ENCODE measurements at regions not wholly inside any gene's neighbourhood (a gene's known extent, or its start where the extent isn't known, plus 50 kb on each side); places are given as distances from the start of the nearest gene placed in this dataset.

GRCh38 chr15:70528270-70528706 is 235.1 kb downstream of the UACA start:
- in situ Hi-C loops (cut with HindIII; ENCODE audit: low sequenced_read_pairs) = no loop called here
- TF ChIP-seq, protein P1, sequence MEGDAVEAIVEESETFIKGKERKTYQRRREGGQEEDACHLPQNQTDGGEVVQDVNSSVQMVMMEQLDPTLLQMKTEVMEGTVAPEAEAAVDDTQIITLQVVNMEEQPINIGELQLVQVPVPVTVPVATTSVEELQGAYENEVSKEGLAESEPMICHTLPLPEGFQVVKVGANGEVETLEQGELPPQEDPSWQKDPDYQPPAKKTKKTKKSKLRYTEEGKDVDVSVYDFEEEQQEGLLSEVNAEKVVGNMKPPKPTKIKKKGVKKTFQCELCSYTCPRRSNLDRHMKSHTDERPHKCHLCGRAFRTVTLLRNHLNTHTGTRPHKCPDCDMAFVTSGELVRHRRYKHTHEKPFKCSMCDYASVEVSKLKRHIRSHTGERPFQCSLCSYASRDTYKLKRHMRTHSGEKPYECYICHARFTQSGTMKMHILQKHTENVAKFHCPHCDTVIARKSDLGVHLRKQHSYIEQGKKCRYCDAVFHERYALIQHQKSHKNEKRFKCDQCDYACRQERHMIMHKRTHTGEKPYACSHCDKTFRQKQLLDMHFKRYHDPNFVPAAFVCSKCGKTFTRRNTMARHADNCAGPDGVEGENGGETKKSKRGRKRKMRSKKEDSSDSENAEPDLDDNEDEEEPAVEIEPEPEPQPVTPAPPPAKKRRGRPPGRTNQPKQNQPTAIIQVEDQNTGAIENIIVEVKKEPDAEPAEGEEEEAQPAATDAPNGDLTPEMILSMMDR (IDR thresholded peaks at IDR 0.05; ENCODE audit: low read depth, low read length) = no peak
- H3K4me3 ChIP-seq (ENCODE audit: low read depth, low read length) = no peak overlapping the region
- DNase-seq (ENCODE audit: low read depth, low spot score) = peak; percentile 46

GRCh38 chr15:70526974-70527325 is 236.4 kb downstream of the UACA start:
- DNase-seq (ENCODE audit: low read depth, low spot score) = no peak
- TF ChIP-seq, protein P1 (IDR thresholded peaks at IDR 0.05; ENCODE audit: low read depth, low read length) = no peak

GRCh38 chr15:70526221-70526973 is 237.0 kb downstream of the UACA start:
- TF ChIP-seq, protein P1 (IDR thresholded peaks at IDR 0.05; ENCODE audit: low read depth, low read length) = no peak
- no peak overlapping the region for H3K4me3 ChIP-seq (ENCODE audit: low read depth, low read length)
- peak; percentile 72 for DNase-seq (ENCODE audit: low read depth, low spot score)
- in situ Hi-C loops (cut with HindIII; ENCODE audit: low sequenced_read_pairs) = no loop called here

More at GRCh38 chr15:70526974-70527325, 236.4 kb downstream of the UACA start:
- no peak overlapping the region for H3K4me3 ChIP-seq (ENCODE audit: low read depth, low read length)
- in situ Hi-C loops (cut with HindIII; ENCODE audit: low sequenced_read_pairs) = no loop called here

DNA sequence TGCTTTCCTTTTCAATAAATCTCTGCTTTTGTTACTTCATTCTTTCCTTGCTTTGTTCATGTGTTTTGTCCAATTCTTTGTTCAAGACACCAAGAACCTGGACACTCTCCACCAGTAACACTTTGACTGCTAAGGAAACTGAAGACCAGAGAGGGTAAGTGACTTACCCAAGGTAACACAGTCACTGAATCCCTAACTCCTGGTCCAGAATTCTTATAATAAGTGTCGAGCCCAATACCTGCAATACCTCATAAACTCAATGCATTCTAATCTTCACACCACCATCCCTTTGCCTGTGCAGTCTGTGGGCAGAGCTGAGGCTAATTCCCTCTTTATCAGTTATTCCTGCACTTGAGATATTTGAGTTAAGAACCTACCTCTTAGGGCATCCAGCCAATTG is 237.8 kb downstream of the UACA start:
- in situ Hi-C loops (cut with HindIII; ENCODE audit: low sequenced_read_pairs) = no loop called here
- DNase-seq (ENCODE audit: low read depth, low spot score) = no peak
- TF ChIP-seq, protein P1 (IDR thresholded peaks at IDR 0.05; ENCODE audit: low read depth, low read length) = no peak
- H3K4me3 ChIP-seq (ENCODE audit: low read depth, low read length) = no peak overlapping the region

DNA sequence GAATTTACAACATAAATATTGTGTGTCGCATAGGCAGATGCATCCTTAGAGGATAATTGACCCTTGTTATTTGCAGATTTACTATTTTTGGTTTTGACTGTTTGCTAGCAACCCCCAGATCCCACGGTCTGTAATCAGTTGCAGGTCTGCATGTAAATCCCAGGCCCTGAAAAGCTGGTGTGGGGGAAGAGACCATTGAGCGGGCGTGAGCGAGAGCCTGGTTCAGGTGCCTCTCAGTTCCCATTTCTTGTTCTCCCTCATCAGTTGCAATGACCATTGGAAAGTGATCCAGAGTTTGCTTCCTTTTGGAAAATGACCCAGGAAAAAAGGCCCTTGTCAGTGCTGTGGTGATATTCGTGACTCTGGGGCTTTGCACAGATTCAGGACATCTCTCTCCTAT is 238.9 kb downstream of the UACA start:
- in situ Hi-C loops (cut with HindIII; ENCODE audit: low sequenced_read_pairs) = no loop called here
- no peak overlapping the region for H3K4me3 ChIP-seq (ENCODE audit: low read depth, low read length)
- TF ChIP-seq, protein P1 (IDR thresholded peaks at IDR 0.05; ENCODE audit: low read depth, low read length) = no peak
- DNase-seq (ENCODE audit: low read depth, low spot score) = no peak

DNA sequence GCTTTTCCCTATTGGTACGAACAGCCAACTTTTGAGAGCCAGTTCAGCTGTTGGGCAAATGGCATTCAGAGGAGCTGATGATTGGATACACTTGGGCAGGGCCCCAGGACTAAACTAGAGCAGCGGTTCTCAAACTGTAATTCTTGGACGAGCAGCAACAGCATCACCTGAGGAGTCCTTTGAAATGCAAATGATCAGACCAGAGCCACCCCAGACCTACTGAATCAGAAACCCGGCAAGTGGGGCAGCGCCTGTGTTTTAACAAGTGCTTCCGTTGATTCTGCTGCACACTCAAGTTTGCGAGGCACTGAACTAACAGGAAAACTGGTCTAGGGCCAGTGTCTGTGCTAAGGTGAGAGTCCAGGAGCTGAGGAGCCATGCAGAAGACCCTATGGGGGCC is 239.7 kb downstream of the UACA start:
- in situ Hi-C loops (cut with HindIII; ENCODE audit: low sequenced_read_pairs) = no loop called here
- no peak for DNase-seq (ENCODE audit: low read depth, low spot score)
- H3K4me3 ChIP-seq (ENCODE audit: low read depth, low read length) = no peak overlapping the region
- TF ChIP-seq, protein P1 (IDR thresholded peaks at IDR 0.05; ENCODE audit: low read depth, low read length) = no peak
